ENCODE measurements at regions not wholly inside any gene's neighbourhood (a gene's known extent, or its start where the extent isn't known, plus 50 kb on each side); places are given as distances from the start of the nearest gene placed in this dataset.
"Not testable (repeated sequence)": the region's sequence is repeated elsewhere in the genome, so short reads cannot be mapped to it uniquely, and the experiment has no call there.

GRCh38 chrX:151042842-151043241 is 59.7 kb downstream of the HMGB3 start:
- Mint-ChIP-seq H3K4me1 (no peaks in the 10 kb centered on the region), H3K27me3 (peaks cover 4 to 16% of the 10 kb centered on the region in 2 donors), H3K27ac (no peak overlapping the region), H3K9me3 (no peaks in the 10 kb centered on the region), H3K4me3 (no peak overlapping the region), H3K36me3 (no peaks in the 10 kb centered on the region)
- Histone ChIP-seq H3K27me3 (ENCODE audit: insufficient read depth, low read length, poor library complexity, severe bottlenecking) (no peaks in the 10 kb centered on the region), H3K4me1 (ENCODE audit: insufficient read depth, low read length) (no peaks in the 10 kb centered on the region), H3K9me3 (ENCODE audit: low read length) (no peaks in the 10 kb centered on the region), H3K4me3 (ENCODE audit: low read length) (no peak overlapping the region), H3K27ac (ENCODE audit: low read depth, low read length) (no peak overlapping the region), H3K36me3 (ENCODE audit: insufficient read depth, low read length) (no peaks in the 10 kb centered on the region)
- no peak for DNase-seq
- POLR2A ChIA-PET, result no interaction called here
- CTCF ChIA-PET, result no interaction called here

- H3K27ac Mint-ChIP-seq; DNase-seq; H3K27me3 ChIP-seq (ENCODE audit: insufficient read depth, low read length, poor library complexity, severe bottlenecking); H3K4me3 Mint-ChIP-seq; H3K4me1 ChIP-seq (ENCODE audit: insufficient read depth, low read length); H3K27ac ChIP-seq (ENCODE audit: low read depth, low read length); H3K4me3 ChIP-seq (ENCODE audit: low read length); H3K9me3 Mint-ChIP-seq; H3K36me3 ChIP-seq (ENCODE audit: insufficient read depth, low read length); CTCF ChIA-PET; H3K36me3 Mint-ChIP-seq; POLR2A ChIA-PET; H3K9me3 ChIP-seq (ENCODE audit: low read length); H3K4me1 Mint-ChIP-seq: not testable (repeated sequence)
- peaks cover 2 to 22% of the 10 kb centered on the region in 2 donors for H3K27me3 Mint-ChIP-seq
Measured at GRCh38 chrX:151066373-151066772, 83.2 kb downstream of the HMGB3 start.

- Mint-ChIP-seq H3K36me3 (no peaks in the 10 kb centered on the region), H3K4me1 (no peaks in the 10 kb centered on the region), H3K4me3 (no peak overlapping the region), H3K27ac (no peak overlapping the region), H3K27me3 (peaks cover 8 to 11% of the 10 kb centered on the region in 2 donors), H3K9me3 (no peaks in the 10 kb centered on the region)
- no peaks in the 10 kb centered on the region for H3K36me3 ChIP-seq (ENCODE audit: insufficient read depth, low read length)
- no peaks in the 10 kb centered on the region for H3K9me3 ChIP-seq (ENCODE audit: low read length)
- H3K27ac ChIP-seq (ENCODE audit: low read depth, low read length), result no peak overlapping the region
- H3K4me3 ChIP-seq (ENCODE audit: low read length), result no peak overlapping the region
- POLR2A ChIA-PET, result no interaction called here
- CTCF ChIA-PET, result interaction anchor here (1.2 kb wide), 1 partner anchor 11 kb away, joined by 3 read pairs; no protein-coding TSS in a partner anchor
- DNase-seq, result no peak
- H3K4me1 ChIP-seq (ENCODE audit: insufficient read depth, low read length), result no peaks in the 10 kb centered on the region
- H3K27me3 ChIP-seq (ENCODE audit: insufficient read depth, low read length, poor library complexity, severe bottlenecking), result no peaks in the 10 kb centered on the region
Measured at GRCh38 chrX:151073767-151074166, 90.6 kb downstream of the HMGB3 start.

- Mint-ChIP-seq H3K27ac (no peak overlapping the region), H3K4me1 (peaks cover 2 to 5% (median 4%) of the 10 kb centered on the region in 3 donors), H3K4me3 (no peak overlapping the region), H3K9me3 (no peaks in the 10 kb centered on the region), H3K27me3 (peaks cover 16 to 29% of the 10 kb centered on the region in 2 donors), H3K36me3 (no peaks in the 10 kb centered on the region)
- POLR2A ChIA-PET, result no interaction called here
- Histone ChIP-seq H3K36me3 (ENCODE audit: insufficient read depth, low read length) (no peaks in the 10 kb centered on the region), H3K27me3 (ENCODE audit: insufficient read depth, low read length, poor library complexity, severe bottlenecking) (no peaks in the 10 kb centered on the region), H3K4me3 (ENCODE audit: low read length) (no peak overlapping the region), H3K9me3 (ENCODE audit: low read length) (no peaks in the 10 kb centered on the region), H3K27ac (ENCODE audit: low read depth, low read length) (no peak overlapping the region), H3K4me1 (ENCODE audit: insufficient read depth, low read length) (no peaks in the 10 kb centered on the region)
- CTCF ChIA-PET, result interaction anchor here (1.4 to 5.1 kb wide), 2 partner anchors 11 to 309 kb away, joined by 4 to 72 read pairs; no protein-coding TSS in a partner anchor
- DNase-seq, result no peak
Measured at GRCh38 chrX:151081016-151081415, 95.4 kb upstream of the GPR50 start.

GRCh38 chrX:151082077-151082948 is 94.1 kb upstream of the GPR50 start:
- ChIA-PET POLR2A (no interaction called here), CTCF (interaction anchor here (0.6 to 5.1 kb wide), 6 partner anchors 10 to 316 kb away, joined by 3 to 72 read pairs (median 4); no protein-coding TSS in a partner anchor)
- Histone ChIP-seq H3K9me3 (ENCODE audit: low read length) (no peaks in the 10 kb centered on the region), H3K4me1 (ENCODE audit: insufficient read depth, low read length) (no peaks in the 10 kb centered on the region), H3K4me3 (ENCODE audit: low read length) (no peak overlapping the region), H3K27ac (ENCODE audit: low read depth, low read length) (no peak overlapping the region), H3K27me3 (ENCODE audit: insufficient read depth, low read length, poor library complexity, severe bottlenecking) (no peaks in the 10 kb centered on the region), H3K36me3 (ENCODE audit: insufficient read depth, low read length) (no peaks in the 10 kb centered on the region)
- H3K9me3 Mint-ChIP-seq, result no peaks in the 10 kb centered on the region
- DNase-seq, result peak; percentile 24 to 57 (median 33)
- peaks cover 16 to 26% of the 10 kb centered on the region in 2 donors for H3K27me3 Mint-ChIP-seq
- no peaks in the 10 kb centered on the region for H3K36me3 Mint-ChIP-seq
- peaks cover 2 to 5% (median 4%) of the 10 kb centered on the region in 3 donors for H3K4me1 Mint-ChIP-seq
- H3K27ac Mint-ChIP-seq, result no peak overlapping the region
- H3K4me3 Mint-ChIP-seq, result peak overlapping the region in 1 of 7 donors; percentile 20

GRCh38 chrX:151084454-151084853 is 91.9 kb upstream of the GPR50 start:
- Mint-ChIP-seq H3K9me3 (no peaks in the 10 kb centered on the region), H3K4me3 (no peak overlapping the region), H3K4me1 (peaks cover 2 to 5% (median 4%) of the 10 kb centered on the region in 3 donors), H3K27ac (no peak overlapping the region), H3K27me3 (peaks cover 7 to 25% of the 10 kb centered on the region in 2 donors), H3K36me3 (no peaks in the 10 kb centered on the region)
- no peaks in the 10 kb centered on the region for H3K9me3 ChIP-seq (ENCODE audit: low read length)
- no peak overlapping the region for H3K4me3 ChIP-seq (ENCODE audit: low read length)
- POLR2A ChIA-PET, result no interaction called here
- no peaks in the 10 kb centered on the region for H3K36me3 ChIP-seq (ENCODE audit: insufficient read depth, low read length)
- CTCF ChIA-PET, result interaction anchor here (1.5 to 5.1 kb wide), 2 partner anchors 11 to 312 kb away, joined by 3 to 72 read pairs; no protein-coding TSS in a partner anchor
- no peaks in the 10 kb centered on the region for H3K27me3 ChIP-seq (ENCODE audit: insufficient read depth, low read length, poor library complexity, severe bottlenecking)
- no peaks in the 10 kb centered on the region for H3K4me1 ChIP-seq (ENCODE audit: insufficient read depth, low read length)
- H3K27ac ChIP-seq (ENCODE audit: low read depth, low read length), result no peak overlapping the region
- DNase-seq, result no peak

GRCh38 chrX:151085207-151085606 is 91.2 kb upstream of the GPR50 start:
- Mint-ChIP-seq H3K4me1 (peaks cover 2 to 5% (median 4%) of the 10 kb centered on the region in 3 donors), H3K36me3 (no peaks in the 10 kb centered on the region), H3K9me3 (no peaks in the 10 kb centered on the region), H3K27ac (no peak overlapping the region), H3K27me3 (peaks cover 6 to 27% of the 10 kb centered on the region in 2 donors), H3K4me3 (no peak overlapping the region)
- CTCF ChIA-PET, result interaction anchor here (1.5 to 5.1 kb wide), 2 partner anchors 11 to 313 kb away, joined by 3 to 72 read pairs; no protein-coding TSS in a partner anchor
- Histone ChIP-seq H3K27me3 (ENCODE audit: insufficient read depth, low read length, poor library complexity, severe bottlenecking) (no peaks in the 10 kb centered on the region), H3K27ac (ENCODE audit: low read depth, low read length) (no peak overlapping the region), H3K36me3 (ENCODE audit: insufficient read depth, low read length) (no peaks in the 10 kb centered on the region), H3K9me3 (ENCODE audit: low read length) (no peaks in the 10 kb centered on the region), H3K4me3 (ENCODE audit: low read length) (no peak overlapping the region), H3K4me1 (ENCODE audit: insufficient read depth, low read length) (no peaks in the 10 kb centered on the region)
- POLR2A ChIA-PET, result no interaction called here
- no peak for DNase-seq

- Histone ChIP-seq H3K9me3 (ENCODE audit: low read length) (no peaks in the 10 kb centered on the region), H3K27ac (ENCODE audit: low read depth, low read length) (no peak overlapping the region), H3K36me3 (ENCODE audit: insufficient read depth, low read length) (no peaks in the 10 kb centered on the region), H3K4me1 (ENCODE audit: insufficient read depth, low read length) (no peaks in the 10 kb centered on the region), H3K4me3 (ENCODE audit: low read length) (no peak overlapping the region), H3K27me3 (ENCODE audit: insufficient read depth, low read length, poor library complexity, severe bottlenecking) (no peaks in the 10 kb centered on the region)
- H3K4me1 Mint-ChIP-seq, result no peaks in the 10 kb centered on the region
- H3K4me3 Mint-ChIP-seq, result no peak overlapping the region
- no peak for DNase-seq
- H3K36me3 Mint-ChIP-seq, result no peaks in the 10 kb centered on the region
- H3K27ac Mint-ChIP-seq, result no peak overlapping the region
- H3K27me3 Mint-ChIP-seq, result peaks cover 8 to 31% of the 10 kb centered on the region in 2 donors
- ChIA-PET POLR2A (no interaction called here), CTCF (no interaction called here)
- H3K9me3 Mint-ChIP-seq, result no peaks in the 10 kb centered on the region
Measured at GRCh38 chrX:151088221-151088620, 88.2 kb upstream of the GPR50 start.

Measured in CD8-positive, alpha-beta memory T cell (primary cell).